T47D (cell line): ENCODE measurements at regions not wholly inside any gene's neighbourhood (a gene's known extent, or its start where the extent isn't known, plus 50 kb on each side); places are given as distances from the start of the nearest gene placed in this dataset.

ENCODE experiments used
- DNase-seq, 2 experiments: peaks; one replicate each; pipeline versions ENCODE4 v3.0.0 to v3.0.0-alpha.2; 2011 to 2012; ENCODE audit warnings: low read depth in 1 of 2, low spot score in 1 of 2
- JUND ChIP-seq: IDR thresholded peaks from 2 replicates; pipeline ENCODE4 v1.6.1; 2012; ENCODE audit warnings: low read depth
- in situ Hi-C: cut with HindIII; loops from 2 replicates; pipeline ENCODE4 v1.10.0; 2016; ENCODE audit warnings: low sequenced_read_pairs, low pct_unique_long_range_greater_than_20kb

GRCh38 chr13:21998279-21998990, 327.6 kb downstream of the FGF9 start:
- no peak for TF ChIP-seq JUND
- peak in 1 of 2 experiments; percentile 3 for DNase-seq
- in situ Hi-C loops, result no loop called here

- no peak for TF ChIP-seq JUND
- in situ Hi-C loops, result no loop called here
- no peak for DNase-seq
Measured at GRCh38 chr13:21999666-22000065, 328.8 kb downstream of the FGF9 start.

DNA sequence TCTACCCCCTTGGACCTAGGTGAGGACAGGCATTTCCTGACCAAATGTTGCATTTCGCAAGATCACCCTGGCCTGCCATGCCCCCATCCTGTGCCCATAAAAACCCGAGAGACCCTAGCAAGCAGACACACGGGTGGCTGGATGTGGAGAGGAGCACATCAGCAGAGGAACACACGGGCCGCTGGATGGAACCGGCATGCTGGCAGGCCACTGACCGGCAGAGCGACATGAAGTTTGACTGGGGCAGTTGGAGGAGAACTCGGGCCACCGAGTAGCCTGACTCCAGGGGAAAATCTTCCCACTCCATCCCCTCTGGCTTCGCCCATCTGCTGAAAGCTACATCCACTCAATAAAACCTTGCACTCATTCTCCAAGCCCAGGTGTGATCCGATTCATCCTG, 329.3 kb downstream of the FGF9 start:
- DNase-seq, result no peak
- in situ Hi-C loops, result no loop called here
- no peak for TF ChIP-seq JUND

DNA sequence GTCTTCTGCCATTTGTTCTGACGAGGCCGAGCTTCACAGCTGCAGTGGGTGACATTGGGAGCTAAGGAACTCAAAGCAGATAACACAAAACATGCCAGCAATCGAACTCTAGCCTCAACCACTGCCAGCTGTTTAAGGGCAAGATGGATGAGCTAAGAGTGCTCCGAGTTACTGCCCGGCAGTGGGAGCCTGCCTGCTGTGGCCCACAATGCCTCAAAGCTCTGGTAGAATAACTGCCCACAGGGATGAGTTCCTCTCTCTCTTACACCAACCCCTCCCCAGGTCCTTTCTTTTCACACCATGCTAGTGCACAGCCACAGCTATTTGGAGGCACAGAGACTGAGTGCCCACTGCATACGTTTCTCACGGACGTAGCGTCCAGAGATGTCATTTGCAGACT, 330.5 kb downstream of the FGF9 start:
- DNase-seq, result no peak
- no peak for TF ChIP-seq JUND
- in situ Hi-C loops, result no loop called here

- in situ Hi-C loops, result no loop called here
- DNase-seq, result no peak
- no peak for TF ChIP-seq JUND
Measured at GRCh38 chr13:22002893-22003292, 332.0 kb downstream of the FGF9 start.

GRCh38 chr13:22009500-22009899, 338.6 kb downstream of the FGF9 start:
- no peak for TF ChIP-seq JUND
- in situ Hi-C loops, result no loop called here
- DNase-seq, result no peak

- in situ Hi-C loops, result no loop called here
Measured at GRCh38 chr13:22009937-22010336, 339.1 kb downstream of the FGF9 start.

DNA sequence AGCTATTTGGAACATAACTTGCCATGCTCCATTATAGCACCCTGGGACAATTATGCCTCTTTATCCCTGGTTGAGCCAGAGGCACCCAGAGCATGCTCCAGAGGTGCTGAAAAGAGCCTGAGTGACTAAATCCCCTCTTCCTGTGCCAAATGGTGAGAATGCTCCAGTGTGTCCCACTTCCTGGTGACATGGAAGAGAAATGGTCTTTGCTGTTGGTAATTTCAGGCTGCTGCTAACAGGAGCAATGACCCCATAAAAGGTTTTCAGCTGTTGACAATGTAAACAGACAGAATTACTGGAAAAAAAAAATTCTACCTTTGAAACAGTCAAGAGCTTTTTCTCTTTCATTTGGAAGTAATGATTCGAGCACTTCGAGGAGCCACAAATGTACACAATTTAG, 341.8 kb downstream of the FGF9 start:
- DNase-seq, result no peak
- TF ChIP-seq JUND, result no peak
- in situ Hi-C loops, result no loop called here

More at GRCh38 chr13:22009937-22010336, 339.1 kb downstream of the FGF9 start:
- TF ChIP-seq JUND, result no peak
- DNase-seq, result no peak

DNA sequence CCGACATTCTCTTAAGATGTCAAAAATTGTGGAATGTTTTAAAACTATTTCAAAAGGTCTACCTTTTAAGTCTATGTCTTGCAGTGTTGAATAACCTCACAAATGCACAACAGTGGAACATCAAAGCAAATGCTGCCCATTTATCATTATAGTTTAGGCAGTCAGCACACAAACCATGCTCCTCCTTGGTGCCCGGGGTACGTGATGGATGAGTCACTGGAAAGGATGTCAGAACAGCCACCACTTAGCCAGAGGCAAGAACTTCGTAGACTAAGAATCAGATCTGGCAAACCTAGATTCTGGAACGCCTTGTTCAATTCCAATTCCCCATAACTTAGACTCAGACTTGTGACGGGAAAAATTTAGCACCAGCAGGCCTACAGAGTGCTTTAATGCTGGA, 343.6 kb downstream of the FGF9 start:
- peak in 1 of 2 experiments; percentile 70 for DNase-seq
- in situ Hi-C loops, result no loop called here

GRCh38 chr13:22017226-22017625, 346.4 kb downstream of the FGF9 start:
- in situ Hi-C loops, result no loop called here
- TF ChIP-seq JUND, result no peak
- no peak for DNase-seq

More for the DNA sequence above, 343.6 kb downstream of the FGF9 start:
- no peak for TF ChIP-seq JUND

- DNase-seq, result no peak
Measured at GRCh38 chr13:22018076-22018835, 347.4 kb downstream of the FGF9 start.

GRCh38 chr13:22018836-22019210, 347.9 kb downstream of the FGF9 start:
- DNase-seq, result no peak
- TF ChIP-seq JUND, result no peak
- in situ Hi-C loops, result no loop called here

More at GRCh38 chr13:22018076-22018835, 347.4 kb downstream of the FGF9 start:
- TF ChIP-seq JUND, result no peak
- in situ Hi-C loops, result no loop called here

DNA sequence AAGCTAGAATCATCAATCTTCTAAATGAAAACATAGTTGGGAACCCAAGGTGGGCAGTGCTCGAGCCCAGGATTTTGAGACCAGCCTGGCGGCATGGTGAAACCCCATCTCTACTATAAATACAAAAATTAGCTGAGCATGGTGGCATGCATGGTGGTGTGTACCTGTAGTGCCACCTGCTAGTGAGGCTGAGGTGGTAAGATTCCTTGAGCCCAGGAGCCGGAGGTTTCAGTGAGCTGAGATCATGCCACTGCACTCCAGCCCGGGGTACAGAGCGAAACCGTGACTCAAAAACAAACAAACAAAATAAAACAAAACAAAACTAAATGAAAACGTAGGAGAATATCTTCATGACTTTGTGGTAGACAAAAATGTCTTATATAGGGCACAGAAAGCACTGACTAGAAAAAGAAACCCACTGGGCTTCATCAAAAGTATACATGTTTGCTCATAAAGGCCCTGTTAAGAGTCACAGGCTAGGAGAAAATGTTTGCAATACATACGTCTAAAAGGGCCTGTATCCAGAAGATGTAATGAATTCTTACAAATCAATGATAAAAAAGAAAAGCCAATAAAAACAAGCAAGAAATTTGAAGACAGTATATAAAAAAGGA, 353.6 kb downstream of the FGF9 start:
- DNase-seq, result no peak
- in situ Hi-C loops, result no loop called here
- TF ChIP-seq JUND, result no peak
